Right renal pelvis (tissue), 4 donors: ENCODE measurements at regions not wholly inside any gene's neighbourhood (a gene's known extent, or its start where the extent isn't known, plus 50 kb on each side); places are given as distances from the start of the nearest gene placed in this dataset.

Experiments
- DNase-seq, 4 donors: peaks; one replicate each; pipeline ENCODE4 v3.0.0-alpha.2; 2013; ENCODE audit warnings: low read depth in 4 of 4, low spot score in 3 of 4, missing footprints in 1 of 4

- no peak for DNase-seq
Observed at GRCh38 chr19:33898062-33898677, 101.5 kb downstream of the KCTD15 start.

GRCh38 chr19:33900817-33901216, 104.1 kb downstream of the KCTD15 start:
- no peak for DNase-seq

- no peak for DNase-seq
Observed at GRCh38 chr19:33902395-33902794, 105.7 kb downstream of the KCTD15 start.

- DNase-seq, result no peak
Observed at GRCh38 chr19:33902802-33903488, 106.3 kb downstream of the KCTD15 start.

GRCh38 chr19:33903489-33903850, 106.8 kb downstream of the KCTD15 start:
- DNase-seq, result no peak

GRCh38 chr19:33904681-33905080, 108.0 kb downstream of the KCTD15 start:
- DNase-seq, result no peak

GRCh38 chr19:33905473-33905936, 108.8 kb downstream of the KCTD15 start:
- no peak for DNase-seq

GRCh38 chr19:33905937-33906577, 109.4 kb downstream of the KCTD15 start:
- peak in 1 of 4 donors; percentile 35 for DNase-seq

GRCh38 chr19:33906578-33907335, 110.1 kb downstream of the KCTD15 start:
- no peak for DNase-seq

GRCh38 chr19:33910922-33911321, 114.3 kb downstream of the KCTD15 start:
- DNase-seq, result no peak

GRCh38 chr19:33914599-33914998, 117.9 kb downstream of the KCTD15 start:
- no peak for DNase-seq

GRCh38 chr19:33916792-33917191, 120.1 kb downstream of the KCTD15 start:
- DNase-seq, result no peak

GRCh38 chr19:33919291-33919690, 122.6 kb downstream of the KCTD15 start:
- no peak for DNase-seq

GRCh38 chr19:33921165-33921564, 124.5 kb downstream of the KCTD15 start:
- DNase-seq, result no peak

- no peak for DNase-seq
Observed at GRCh38 chr19:33926306-33926705, 129.6 kb downstream of the KCTD15 start.

GRCh38 chr19:33927789-33928457, 131.3 kb downstream of the KCTD15 start:
- DNase-seq, result no peak

GRCh38 chr19:33928458-33928950, 131.8 kb downstream of the KCTD15 start:
- DNase-seq, result no peak

GRCh38 chr19:33933931-33934330, 137.3 kb downstream of the KCTD15 start:
- no peak for DNase-seq

GRCh38 chr19:33938821-33939220, 142.2 kb downstream of the KCTD15 start:
- no peak for DNase-seq

GRCh38 chr19:33941133-33941532, 144.5 kb downstream of the KCTD15 start:
- DNase-seq, result no peak
